G401 (cell line): ENCODE measurements at regions not wholly inside any gene's neighbourhood (a gene's known extent, or its start where the extent isn't known, plus 50 kb on each side); places are given as distances from the start of the nearest gene placed in this dataset.
"Not testable (repeated sequence)": the region's sequence is repeated elsewhere in the genome, so short reads cannot be mapped to it uniquely, and the experiment has no call there.

Experiments
- DNase-seq: peaks from one replicate; pipeline ENCODE4 v3.0.0-alpha.2; 2015; ENCODE audit warnings: low spot score
- in situ Hi-C: cut with HindIII; loops from 2 replicates; pipeline ENCODE4 v1.10.0; 2016; ENCODE audit warnings: low sequenced_read_pairs, mixed read lengths

DNA sequence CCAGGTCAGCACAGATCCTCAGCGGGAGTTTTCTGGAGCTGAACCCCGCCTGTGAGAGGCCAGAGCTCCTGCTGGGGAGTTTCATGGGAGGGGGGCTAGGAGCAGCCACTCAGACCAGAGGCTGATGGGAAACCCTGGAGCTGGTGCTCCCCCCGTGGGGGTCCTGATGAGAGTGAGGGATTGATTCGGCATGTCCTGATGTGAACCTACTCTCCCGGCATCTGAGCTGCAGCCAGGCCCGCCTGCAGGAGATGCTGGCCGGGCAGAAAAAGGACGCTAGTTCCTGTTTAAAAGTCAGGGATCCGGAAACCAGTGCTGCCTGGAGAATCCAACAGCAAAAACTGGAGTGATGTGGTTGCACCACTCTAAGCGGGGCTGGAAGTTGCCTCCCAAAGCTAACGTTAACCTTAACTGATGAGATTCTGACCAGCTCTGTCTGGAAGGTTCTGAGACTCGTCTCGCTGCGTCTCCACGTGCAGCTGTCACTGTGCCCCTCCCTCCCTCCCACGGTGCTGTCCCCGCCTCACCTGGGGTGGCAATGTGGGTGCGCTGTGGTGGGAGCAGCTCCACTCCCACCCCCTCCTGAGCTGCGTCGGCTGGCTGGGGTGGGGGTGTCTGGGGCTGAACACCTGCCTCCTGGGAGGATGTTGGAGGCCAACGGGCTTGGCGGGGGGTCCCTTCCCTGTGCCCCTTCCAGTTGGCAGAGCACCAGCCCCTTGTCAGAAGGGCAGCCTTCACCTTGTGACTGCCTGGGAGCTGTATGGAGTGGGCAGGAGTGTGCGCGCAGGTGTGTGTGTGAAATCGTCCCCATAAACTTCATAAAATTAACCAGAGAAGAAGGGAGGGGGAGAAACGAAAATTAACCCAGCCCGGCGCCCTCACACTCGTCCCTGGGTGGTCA is 96.0 kb upstream of the LRPAP1 start:
- DNase-seq, in situ Hi-C loops: not testable (repeated sequence)

DNA sequence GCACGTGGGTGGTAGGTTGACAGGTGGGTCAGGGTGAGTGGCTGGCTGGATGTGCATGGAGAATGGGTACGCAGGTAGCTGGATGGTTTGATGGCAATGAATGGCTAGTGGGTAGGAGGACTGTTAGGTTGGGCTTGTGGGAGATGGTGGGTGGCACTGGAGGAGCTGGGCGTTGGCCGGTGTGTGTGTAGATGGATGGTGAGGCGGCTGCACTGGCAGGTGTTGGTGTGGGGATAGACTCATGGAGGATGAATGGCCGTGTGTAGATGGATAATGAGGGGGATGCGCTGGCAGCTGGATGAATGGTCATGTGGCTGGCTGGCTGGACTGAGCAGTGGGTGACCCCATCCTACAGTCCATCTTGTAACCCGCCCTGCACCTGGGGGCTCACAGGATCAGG is 95.2 kb upstream of the LRPAP1 start:
- in situ Hi-C loops, DNase-seq: not testable (repeated sequence)

DNA sequence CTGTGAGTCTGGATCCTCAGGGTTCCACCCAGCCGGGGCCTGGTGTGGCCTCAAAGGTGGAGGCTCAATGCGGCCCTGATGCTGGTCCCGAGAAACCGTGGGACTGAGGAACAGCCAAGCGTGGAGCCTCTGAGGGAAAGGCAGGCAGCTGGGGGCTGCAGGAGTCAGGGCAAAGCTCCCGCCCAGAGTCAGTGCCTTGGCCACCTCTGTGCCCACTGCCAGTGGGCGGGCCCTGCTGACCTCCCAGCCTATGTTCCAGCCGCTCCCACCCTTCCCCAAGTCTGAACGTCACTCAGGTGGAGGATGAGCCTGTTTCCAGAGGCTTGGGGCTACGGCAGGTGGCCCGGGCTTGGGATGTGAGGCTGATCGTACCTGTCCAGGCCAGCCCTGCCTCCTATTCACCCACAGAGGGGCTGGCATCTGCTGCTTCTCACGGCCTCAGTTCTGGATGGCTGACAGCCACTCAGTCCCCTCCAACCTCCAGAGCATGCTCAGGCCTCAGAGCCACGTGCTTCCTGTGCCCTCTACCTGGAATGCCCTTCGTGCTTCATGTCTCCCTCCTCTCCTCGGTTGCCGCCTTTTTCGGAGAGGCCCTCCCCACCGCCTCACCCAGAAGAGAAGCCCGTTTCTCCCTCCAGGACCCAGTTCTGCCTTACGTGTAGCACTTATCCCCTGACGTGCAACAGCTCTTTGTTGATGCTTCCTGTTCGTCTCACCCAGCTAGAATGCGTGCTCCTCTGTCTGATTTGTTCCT is 94.1 kb upstream of the LRPAP1 start:
- DNase-seq, in situ Hi-C loops: not testable (repeated sequence)

DNA sequence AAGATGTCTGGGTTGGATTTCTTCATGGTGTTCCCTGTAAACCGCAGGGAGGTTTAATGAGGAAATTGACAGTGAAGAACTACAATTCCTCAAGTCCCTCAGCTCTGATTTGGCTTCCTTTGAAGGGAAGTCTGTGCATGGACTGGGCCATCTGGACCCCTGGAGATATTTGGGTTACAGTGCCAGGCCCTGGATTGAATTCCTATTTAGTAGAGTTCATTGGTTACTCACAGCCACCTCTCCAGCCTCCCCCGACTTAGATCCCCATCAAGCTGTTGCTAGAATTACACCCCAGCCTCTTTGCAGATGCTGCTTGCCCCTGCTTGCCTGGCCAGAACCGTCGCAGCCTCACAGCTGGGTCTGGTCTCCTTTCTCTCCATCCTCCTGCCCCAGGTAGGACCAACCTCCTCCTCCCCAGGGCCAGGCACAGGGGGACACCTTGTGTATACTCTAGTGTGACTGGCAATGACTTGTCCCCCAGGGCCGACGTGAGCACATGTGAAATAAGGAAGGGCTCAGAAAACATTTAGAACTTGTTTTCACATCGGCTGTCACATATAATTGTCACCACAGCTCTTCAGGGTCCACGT is 93.2 kb upstream of the LRPAP1 start:
- DNase-seq = peak; percentile 62
- in situ Hi-C loops = not testable (repeated sequence)

DNA sequence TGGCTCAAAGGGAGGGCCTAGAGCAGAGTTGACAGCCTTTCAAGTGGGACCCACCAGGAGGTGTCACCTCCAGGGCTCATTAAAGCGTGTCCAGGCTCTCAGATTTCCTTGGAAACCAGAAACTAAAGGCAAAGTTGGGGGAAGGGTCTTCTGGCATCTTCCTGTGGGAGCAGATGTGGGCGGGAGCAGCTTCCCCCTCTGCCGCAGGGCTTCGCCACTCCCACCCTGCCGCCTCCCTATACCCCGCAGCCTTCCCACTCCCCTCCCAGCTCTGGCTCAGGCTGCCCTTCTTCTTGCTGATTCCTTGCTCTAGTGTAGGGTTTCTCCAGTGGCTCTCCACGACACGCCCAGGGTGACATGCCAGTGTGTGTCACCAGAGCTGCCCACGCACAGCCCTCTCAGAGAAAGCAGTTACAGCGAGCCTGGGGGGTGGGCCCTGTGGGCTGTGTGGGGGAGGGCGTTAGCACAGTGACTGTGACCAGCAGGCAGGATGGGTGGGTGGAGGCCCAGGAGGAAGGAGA is 91.6 kb upstream of the LRPAP1 start:
- DNase-seq, in situ Hi-C loops: not testable (repeated sequence)

DNA sequence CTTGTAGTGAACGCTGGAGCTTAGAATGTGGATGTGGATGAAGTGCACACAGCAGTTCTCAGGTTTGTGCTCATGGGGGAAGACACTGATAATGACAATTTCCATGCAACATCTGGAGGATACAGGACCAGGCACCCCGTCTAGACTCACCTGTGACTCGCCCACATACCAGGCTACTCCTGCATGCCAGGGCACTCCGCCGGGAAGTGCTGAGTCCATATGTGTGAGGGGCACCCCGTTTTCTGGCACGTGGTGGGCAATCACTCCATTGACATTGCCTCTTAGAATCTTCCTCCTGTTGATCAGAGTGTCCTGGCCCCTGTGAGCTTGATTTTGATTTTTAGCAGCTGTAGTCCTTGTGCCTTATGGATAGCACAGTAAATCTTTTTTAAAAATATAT is 90.9 kb upstream of the LRPAP1 start:
- in situ Hi-C loops = no loop called here
- DNase-seq = no peak

DNA sequence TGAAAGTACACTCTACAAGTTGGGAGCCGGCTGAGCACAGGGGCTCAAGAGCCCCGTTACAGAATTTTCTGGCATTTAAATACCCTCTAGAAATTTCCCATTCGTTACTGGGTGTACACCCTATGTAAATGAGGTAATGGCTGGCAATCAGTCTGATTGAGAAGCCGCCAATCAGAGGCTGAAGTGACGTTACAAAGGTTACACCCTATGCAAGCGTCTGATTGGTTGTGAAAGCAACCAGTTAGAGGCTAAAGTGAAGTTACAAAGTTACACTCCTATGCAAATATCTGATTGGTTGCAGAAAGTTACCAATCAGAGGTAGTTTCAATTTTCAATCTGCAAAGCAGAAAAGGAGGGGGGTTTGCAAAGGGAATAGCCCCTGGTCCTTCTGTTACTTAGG is 88.1 kb upstream of the LRPAP1 start:
- DNase-seq, in situ Hi-C loops: not testable (repeated sequence)

DNA sequence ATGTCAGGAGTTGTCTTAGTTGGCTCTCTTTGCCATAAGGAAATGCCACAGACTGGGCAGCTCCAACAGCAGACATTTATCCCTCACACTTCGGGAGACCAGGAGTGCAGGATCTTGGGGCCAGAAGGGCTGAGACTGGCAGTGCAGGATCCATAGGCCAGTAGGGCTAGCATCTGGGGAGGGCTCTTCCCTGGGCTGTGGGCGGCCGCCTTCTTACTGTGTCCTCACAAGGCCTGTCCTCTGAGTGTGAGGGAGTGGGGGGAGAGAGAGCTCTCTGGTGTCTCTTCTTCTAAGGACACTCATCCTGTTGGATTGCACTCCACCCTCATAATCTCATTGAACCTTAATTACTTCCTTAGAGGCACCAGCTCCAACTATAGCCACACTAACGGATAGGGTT is 87.5 kb upstream of the LRPAP1 start:
- DNase-seq, in situ Hi-C loops: not testable (repeated sequence)

DNA sequence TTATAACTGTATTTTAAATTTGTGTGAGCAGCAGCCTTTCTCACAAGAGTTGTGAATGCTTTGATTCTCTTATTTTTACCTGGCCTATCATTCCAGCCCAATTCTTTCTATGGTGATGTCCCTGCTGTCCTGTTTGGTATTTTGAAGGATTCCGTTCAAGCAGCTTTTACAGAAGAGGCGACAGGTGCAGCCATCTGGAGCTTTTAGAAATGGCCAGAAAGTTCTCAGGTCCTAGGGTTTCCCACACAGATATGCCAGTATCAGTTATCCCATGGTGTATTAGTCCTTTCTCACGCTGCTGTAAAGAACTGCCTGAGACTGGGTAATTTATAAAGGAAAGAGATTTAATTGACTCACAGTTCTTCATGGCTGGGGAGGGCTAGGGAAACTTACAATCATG is 86.1 kb upstream of the LRPAP1 start:
- in situ Hi-C loops = not testable (repeated sequence)
- DNase-seq = peak; percentile 90

DNA sequence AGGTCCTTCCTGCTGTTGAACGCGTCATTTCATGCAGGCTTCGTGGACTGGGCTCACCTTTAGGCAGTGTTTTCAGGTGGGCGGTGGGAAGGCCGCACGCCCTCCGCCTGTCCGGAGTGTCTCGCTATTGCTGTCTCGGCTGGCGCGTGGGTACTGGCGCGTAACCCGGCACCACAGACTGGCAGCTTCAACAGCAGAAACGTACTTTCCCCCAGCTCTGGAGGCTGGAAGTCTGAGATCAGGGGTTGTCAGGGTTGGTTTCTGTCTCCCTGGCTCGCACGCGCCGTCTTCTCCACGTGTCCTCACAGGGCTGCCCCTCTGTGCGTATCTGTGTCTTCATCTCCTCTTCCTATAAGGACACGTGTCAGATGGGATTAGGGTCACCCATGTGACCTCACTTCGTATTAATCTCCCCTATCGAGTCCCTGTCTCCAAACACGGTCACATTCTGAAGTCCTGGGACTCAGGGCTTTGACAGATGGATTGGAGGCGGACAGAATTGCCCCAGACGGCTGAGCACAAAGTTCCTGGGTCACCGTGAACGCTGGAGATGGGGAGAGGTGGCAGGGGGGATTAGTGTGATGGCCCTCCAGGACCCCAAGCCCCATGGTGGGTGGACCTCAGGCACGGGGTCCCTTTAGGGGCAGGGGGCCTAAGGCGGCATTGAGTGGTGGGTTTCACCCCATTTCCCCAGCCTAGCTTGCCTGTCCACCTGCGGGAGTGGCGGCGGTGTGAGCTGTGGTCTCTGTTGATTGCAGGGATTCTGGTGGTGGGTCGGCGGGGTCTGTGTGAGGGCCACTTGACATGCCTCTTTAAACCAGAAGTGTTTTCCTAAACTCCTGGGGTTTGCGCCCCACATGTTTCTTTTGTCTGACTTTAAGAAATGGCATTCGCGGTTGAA is 83.4 kb upstream of the LRPAP1 start:
- no peak for DNase-seq

DNA sequence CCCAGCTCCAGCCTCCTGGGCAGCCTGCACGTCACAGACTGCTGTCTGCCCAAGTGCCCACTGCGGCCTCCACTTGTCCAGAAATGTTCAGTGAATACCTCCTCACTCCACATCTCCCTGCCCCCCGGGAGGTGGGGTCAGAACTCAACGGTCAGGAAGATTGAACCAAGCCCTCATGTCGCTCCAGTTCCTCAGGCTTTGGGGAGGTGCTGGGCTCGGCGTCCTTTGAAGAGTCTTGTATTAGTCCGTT is 82.4 kb upstream of the LRPAP1 start:
- in situ Hi-C loops = no loop called here
- DNase-seq = no peak

More for the DNA sequence above, 83.4 kb upstream of the LRPAP1 start:
- in situ Hi-C loops = no loop called here

DNA sequence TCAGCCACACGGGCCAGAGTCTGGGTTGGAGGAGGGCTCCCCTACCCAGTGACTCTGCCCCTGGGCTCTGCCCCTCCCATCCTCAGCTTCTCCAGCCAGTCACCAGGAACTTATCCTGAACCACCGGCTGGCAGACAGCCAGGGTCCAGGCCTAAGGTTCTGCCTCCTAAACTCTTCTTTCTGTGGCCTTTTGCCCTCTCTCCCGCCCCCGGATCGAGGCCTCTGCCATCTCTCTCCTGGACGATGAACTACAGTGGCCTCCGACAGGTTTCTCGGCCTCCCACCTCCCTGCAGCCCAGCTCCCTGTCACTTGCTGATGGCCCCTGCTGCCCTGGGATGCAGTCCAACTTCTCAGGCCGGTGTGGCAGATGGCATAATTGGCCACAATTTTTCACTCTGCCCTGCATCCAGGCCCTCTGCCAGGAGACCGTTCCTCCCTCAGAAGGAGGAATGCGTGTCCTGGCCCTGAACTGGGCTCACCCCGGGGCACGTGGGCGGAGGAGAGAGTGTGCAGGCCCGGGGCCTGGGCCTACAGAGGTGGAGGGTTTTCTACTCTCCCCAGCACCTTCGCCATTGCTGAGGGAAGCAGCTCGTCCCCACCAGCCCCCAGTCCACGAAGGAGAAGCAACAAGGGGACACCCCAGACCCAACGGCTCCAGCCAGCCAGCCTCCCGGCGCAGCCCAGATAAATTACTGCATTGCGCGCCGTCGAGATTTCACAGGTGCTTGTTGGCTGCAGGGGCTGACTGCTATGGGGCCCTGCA is 81.9 kb upstream of the LRPAP1 start:
- in situ Hi-C loops = no loop called here
- DNase-seq = peak; percentile 96

DNA sequence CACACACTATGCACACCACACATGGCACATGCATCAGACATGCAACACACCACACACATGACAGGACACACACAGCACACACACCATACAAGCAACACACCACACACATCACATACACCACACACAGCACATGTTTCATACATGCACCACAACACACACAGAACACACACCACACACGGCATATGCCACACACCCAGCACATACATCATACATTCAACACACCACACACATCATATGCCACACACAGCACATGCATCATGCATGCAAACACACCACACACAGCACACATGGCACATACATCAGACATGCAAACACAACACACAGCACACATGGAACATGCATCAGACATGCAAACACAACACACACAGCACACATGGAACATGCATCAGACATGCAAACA is 80.7 kb upstream of the LRPAP1 start:
- no peak for DNase-seq
- in situ Hi-C loops = no loop called here

DNA sequence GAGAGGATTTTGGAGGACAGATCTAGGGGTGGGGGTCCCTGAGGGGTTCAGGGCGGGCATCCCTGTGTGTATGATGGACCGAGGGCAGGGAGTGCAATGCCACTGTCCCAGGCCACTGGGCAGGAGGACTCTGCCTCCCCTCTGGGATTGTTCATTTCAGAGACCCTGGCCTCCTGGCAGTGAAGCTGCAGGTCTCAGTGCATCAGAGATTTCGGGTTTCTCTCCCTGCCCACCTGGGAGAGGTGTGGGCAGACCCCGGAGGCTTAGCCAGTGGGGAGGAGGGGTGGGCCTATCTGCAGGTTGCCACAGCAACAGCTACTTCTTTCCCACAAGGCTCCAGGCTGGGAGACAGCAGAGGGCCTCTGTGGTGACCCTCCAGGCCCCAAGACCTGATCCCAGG is 80.1 kb upstream of the LRPAP1 start:
- DNase-seq = no peak
- in situ Hi-C loops = no loop called here

DNA sequence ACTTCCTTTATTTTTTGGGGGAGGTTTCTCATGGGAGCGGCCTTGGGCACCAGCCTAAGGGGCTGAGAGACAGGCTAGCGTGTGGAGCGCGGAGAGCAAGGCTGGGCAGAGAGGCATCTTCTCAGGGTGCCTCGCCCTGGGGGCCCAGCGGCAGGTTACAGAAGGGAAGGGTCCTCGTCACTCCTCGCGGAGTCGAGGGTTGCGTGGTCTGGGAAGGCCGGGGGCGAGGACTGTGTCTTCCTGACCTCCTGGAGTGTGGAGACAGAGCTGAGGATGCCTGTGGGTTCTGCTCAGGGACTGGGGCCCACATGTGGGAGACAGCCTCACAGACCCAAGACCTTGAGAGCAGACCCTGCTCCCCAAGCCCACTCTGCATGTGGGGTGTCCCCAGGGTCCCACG is 79.6 kb upstream of the LRPAP1 start:
- in situ Hi-C loops = no loop called here
- no peak for DNase-seq

DNA sequence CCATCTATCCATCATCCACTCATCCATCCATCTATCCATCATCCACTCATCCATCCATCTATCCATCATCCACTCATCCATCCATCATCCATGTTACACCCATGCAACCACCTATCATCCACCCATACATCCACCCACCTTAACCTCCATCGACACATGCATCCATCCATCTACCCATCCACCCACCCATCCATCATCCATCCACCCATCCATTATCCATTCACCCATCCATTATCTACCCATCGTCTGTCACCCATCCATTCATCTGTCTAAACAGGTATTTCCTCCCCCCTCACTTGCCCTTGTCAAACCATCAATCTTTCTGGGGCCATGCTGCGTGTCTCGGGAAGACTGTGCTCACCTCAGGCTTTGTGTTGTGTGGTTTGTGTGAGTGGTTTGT is 78.6 kb upstream of the LRPAP1 start:
- DNase-seq, in situ Hi-C loops: not testable (repeated sequence)

DNA sequence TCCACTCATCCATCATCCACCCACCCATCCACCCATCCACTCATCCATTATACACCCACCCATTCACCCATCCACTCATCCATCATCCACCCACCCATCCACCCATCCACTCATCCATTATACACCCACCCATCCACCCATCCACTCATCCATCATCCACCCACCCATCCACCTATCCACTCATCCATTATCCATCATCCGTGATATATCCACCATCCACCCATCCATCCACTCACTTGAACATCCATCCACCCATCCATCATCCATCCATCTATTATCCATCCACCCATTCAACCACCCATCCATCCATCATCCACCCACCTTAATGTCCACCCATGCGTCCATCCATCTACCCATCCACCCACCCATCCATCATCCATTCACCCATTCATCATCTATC is 77.7 kb upstream of the LRPAP1 start:
- in situ Hi-C loops, DNase-seq: not testable (repeated sequence)
